IPS-NIHi11 (cell line): ENCODE measurements at regions not wholly inside any gene's neighbourhood (a gene's known extent, or its start where the extent isn't known, plus 50 kb on each side); places are given as distances from the start of the nearest gene placed in this dataset.

Source experiments
- DNase-seq: peaks from one replicate; pipeline ENCODE4 v3.0.0; 2012; ENCODE audit warnings: mixed read lengths, low spot score

GRCh38 chr9:1331546-1332038, 281.4 kb downstream of the DMRT2 start:
- no peak for DNase-seq

GRCh38 chr9:1332156-1332555, 282.0 kb downstream of the DMRT2 start:
- no peak for DNase-seq

- DNase-seq, result no peak
Observed at GRCh38 chr9:1335174-1335573, 285.0 kb downstream of the DMRT2 start.

GRCh38 chr9:1337169-1337568, 287.0 kb downstream of the DMRT2 start:
- no peak for DNase-seq

- DNase-seq, result no peak
Observed at GRCh38 chr9:1340390-1340789, 290.2 kb downstream of the DMRT2 start.

- DNase-seq, result no peak
Observed at GRCh38 chr9:1353291-1353690, 303.1 kb downstream of the DMRT2 start.

- no peak for DNase-seq
Observed at GRCh38 chr9:1354086-1354485, 303.9 kb downstream of the DMRT2 start.

- no peak for DNase-seq
Observed at GRCh38 chr9:1354606-1355005, 304.4 kb downstream of the DMRT2 start.

- no peak for DNase-seq
Observed at GRCh38 chr9:1355656-1356055, 305.5 kb downstream of the DMRT2 start.

GRCh38 chr9:1362845-1363244, 312.7 kb downstream of the DMRT2 start:
- no peak for DNase-seq

- no peak for DNase-seq
Observed at GRCh38 chr9:1366276-1366675, 316.1 kb downstream of the DMRT2 start.

GRCh38 chr9:1369297-1369696, 319.1 kb downstream of the DMRT2 start:
- DNase-seq, result no peak

GRCh38 chr9:1373445-1373844, 323.3 kb downstream of the DMRT2 start:
- no peak for DNase-seq

GRCh38 chr9:1383899-1384455, 333.8 kb downstream of the DMRT2 start:
- no peak for DNase-seq

- no peak for DNase-seq
Observed at GRCh38 chr9:1384816-1385215, 334.7 kb downstream of the DMRT2 start.

GRCh38 chr9:1386420-1386819, 336.3 kb downstream of the DMRT2 start:
- no peak for DNase-seq

GRCh38 chr9:1388216-1388615, 338.1 kb downstream of the DMRT2 start:
- no peak for DNase-seq

- DNase-seq, result peak; percentile 31
Observed at GRCh38 chr9:1400983-1401382, 350.8 kb downstream of the DMRT2 start.

GRCh38 chr9:1404940-1405339, 354.8 kb downstream of the DMRT2 start:
- DNase-seq, result no peak

- no peak for DNase-seq
Observed at GRCh38 chr9:1411826-1412225, 361.7 kb downstream of the DMRT2 start.

GRCh38 chr9:1414711-1415131, 364.6 kb downstream of the DMRT2 start:
- DNase-seq, result no peak

GRCh38 chr9:1415146-1415545, 365.0 kb downstream of the DMRT2 start:
- DNase-seq, result no peak

GRCh38 chr9:1416261-1416660, 366.1 kb downstream of the DMRT2 start:
- DNase-seq, result no peak

- no peak for DNase-seq
Observed at GRCh38 chr9:1421436-1421835, 371.3 kb downstream of the DMRT2 start.

GRCh38 chr9:1427875-1428274, 377.7 kb downstream of the DMRT2 start:
- no peak for DNase-seq
